Cardiac muscle cell (in vitro differentiated cells and primary cell): ENCODE measurements at regions not wholly inside any gene's neighbourhood (a gene's known extent, or its start where the extent isn't known, plus 50 kb on each side); places are given as distances from the start of the nearest gene placed in this dataset.

ENCODE experiments used
- DNase-seq, 2 donors: peaks; one replicate each; pipeline versions ENCODE4 v3.0.0 to v3.0.0-alpha.2; 2010 to 2017; ENCODE audit warnings: low read depth in 1 of 2, low spot score in 1 of 2
- H3K27ac ChIP-seq: fragments of 200-600 bp; sonication (generic); 2 replicates; pipeline ENCODE4 v1.5.1; 2016
- H3K27me3 ChIP-seq: fragments of 200-600 bp; sonication (generic); 2 replicates; pipeline ENCODE4 v1.6.0; 2016; ENCODE audit warnings: control low read depth
- H3K36me3 ChIP-seq: fragments of 200-600 bp; sonication (generic); 2 replicates; pipeline ENCODE4 v1.5.1; 2016; ENCODE audit warnings: control low read depth
- H3K4me1 ChIP-seq: fragments of 200-600 bp; sonication (generic); 2 replicates; pipeline ENCODE4 v1.8.1; 2017; ENCODE audit warnings: low read depth, mild to moderate bottlenecking, mixed run types
- H3K4me3 ChIP-seq: fragments of 200-600 bp; sonication (generic); 2 replicates; pipeline ENCODE4 v1.5.1; 2016; ENCODE audit warnings: mild to moderate bottlenecking
- H3K9me3 ChIP-seq: fragments of 200-600 bp; sonication (generic); 2 replicates; pipeline ENCODE4 v1.5.1; 2017; ENCODE audit warnings: low read depth, mild to moderate bottlenecking, control low read depth
- TF ChIP-seq, protein P1 (sequence below): IDR thresholded peaks from 2 replicates; pipeline ENCODE4 v1.5.1; 2012; ENCODE audit warnings: low read depth, mild to moderate bottlenecking, low read length

GRCh38 chr13:40288259-40288658 is 378.2 kb downstream of the FOXO1 start:
- Histone ChIP-seq H3K36me3 (no peaks in the 10 kb centered on the region), H3K4me3 (no peak overlapping the region), H3K4me1 (no peaks in the 10 kb centered on the region), H3K27ac (no peak overlapping the region), H3K9me3 (no peaks in the 10 kb centered on the region), H3K27me3 (no peaks in the 10 kb centered on the region)
- no peak for DNase-seq
- TF ChIP-seq, protein P1, sequence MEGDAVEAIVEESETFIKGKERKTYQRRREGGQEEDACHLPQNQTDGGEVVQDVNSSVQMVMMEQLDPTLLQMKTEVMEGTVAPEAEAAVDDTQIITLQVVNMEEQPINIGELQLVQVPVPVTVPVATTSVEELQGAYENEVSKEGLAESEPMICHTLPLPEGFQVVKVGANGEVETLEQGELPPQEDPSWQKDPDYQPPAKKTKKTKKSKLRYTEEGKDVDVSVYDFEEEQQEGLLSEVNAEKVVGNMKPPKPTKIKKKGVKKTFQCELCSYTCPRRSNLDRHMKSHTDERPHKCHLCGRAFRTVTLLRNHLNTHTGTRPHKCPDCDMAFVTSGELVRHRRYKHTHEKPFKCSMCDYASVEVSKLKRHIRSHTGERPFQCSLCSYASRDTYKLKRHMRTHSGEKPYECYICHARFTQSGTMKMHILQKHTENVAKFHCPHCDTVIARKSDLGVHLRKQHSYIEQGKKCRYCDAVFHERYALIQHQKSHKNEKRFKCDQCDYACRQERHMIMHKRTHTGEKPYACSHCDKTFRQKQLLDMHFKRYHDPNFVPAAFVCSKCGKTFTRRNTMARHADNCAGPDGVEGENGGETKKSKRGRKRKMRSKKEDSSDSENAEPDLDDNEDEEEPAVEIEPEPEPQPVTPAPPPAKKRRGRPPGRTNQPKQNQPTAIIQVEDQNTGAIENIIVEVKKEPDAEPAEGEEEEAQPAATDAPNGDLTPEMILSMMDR: no peak

GRCh38 chr13:40290758-40291157 is 375.7 kb downstream of the FOXO1 start:
- TF ChIP-seq, protein P1: no peak
- Histone ChIP-seq H3K4me1 (no peaks in the 10 kb centered on the region), H3K4me3 (no peak overlapping the region), H3K36me3 (no peaks in the 10 kb centered on the region), H3K9me3 (no peaks in the 10 kb centered on the region), H3K27ac (no peak overlapping the region), H3K27me3 (no peaks in the 10 kb centered on the region)
- DNase-seq: no peak

- Histone ChIP-seq H3K27ac (no peak overlapping the region), H3K4me1 (no peaks in the 10 kb centered on the region), H3K4me3 (no peak overlapping the region), H3K9me3 (no peaks in the 10 kb centered on the region), H3K36me3 (no peaks in the 10 kb centered on the region), H3K27me3 (no peaks in the 10 kb centered on the region)
- no peak for DNase-seq
- TF ChIP-seq, protein P1: no peak
These were observed 374.3 kb downstream of the FOXO1 start for GRCh38 chr13:40292108-40292507.

GRCh38 chr13:40292536-40292935 is 373.9 kb downstream of the FOXO1 start:
- H3K27ac ChIP-seq: no peak overlapping the region
- no peaks in the 10 kb centered on the region for H3K9me3 ChIP-seq
- H3K4me1 ChIP-seq: no peaks in the 10 kb centered on the region
- H3K36me3 ChIP-seq: no peaks in the 10 kb centered on the region
- TF ChIP-seq, protein P1: no peak
- H3K4me3 ChIP-seq: no peak overlapping the region
- no peaks in the 10 kb centered on the region for H3K27me3 ChIP-seq
- DNase-seq: no peak

DNA sequence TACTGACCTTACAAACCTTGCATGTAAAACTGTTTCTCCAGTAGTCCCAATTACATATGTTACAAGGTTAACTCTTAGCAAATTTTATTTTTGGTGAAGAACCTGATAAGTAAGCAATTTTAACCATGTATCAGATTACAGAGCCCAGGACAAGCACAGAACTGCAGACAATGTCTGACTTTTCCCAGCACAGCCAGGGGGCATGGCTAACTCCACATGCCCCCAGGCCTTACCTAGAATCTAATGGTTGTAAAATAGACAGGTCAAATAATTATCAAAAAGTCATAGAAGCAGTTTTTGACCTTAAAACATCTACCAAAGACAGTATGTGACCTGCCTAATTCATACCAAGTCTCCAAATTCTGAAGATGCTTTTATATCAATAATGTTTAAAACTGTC is 364.1 kb downstream of the FOXO1 start:
- Histone ChIP-seq H3K27me3 (no peaks in the 10 kb centered on the region), H3K9me3 (no peaks in the 10 kb centered on the region), H3K36me3 (no peaks in the 10 kb centered on the region), H3K4me1 (no peaks in the 10 kb centered on the region), H3K4me3 (no peak overlapping the region), H3K27ac (no peak overlapping the region)
- DNase-seq: no peak
- TF ChIP-seq, protein P1: no peak

DNA sequence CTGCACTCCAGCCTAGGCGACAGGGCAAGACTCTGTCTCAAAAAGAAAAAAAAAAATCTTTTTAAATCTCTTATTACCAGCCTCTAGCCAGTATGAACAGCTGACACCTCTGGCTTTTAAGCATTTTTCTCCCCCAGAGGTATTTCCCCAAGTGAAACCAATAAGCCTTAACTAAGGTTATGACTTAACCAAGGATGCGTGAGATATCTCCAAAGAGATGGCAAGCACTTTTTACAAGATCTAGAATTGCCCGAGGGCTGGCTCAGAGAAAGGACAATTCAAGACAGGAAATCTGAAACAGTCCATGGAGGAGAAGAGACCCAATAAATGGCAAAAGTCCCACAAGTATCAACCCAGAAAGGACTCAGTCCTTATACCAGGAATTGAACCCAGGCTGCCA is 362.1 kb downstream of the FOXO1 start:
- no peaks in the 10 kb centered on the region for H3K27me3 ChIP-seq
- TF ChIP-seq, protein P1: no peak

More for the DNA sequence above, 362.1 kb downstream of the FOXO1 start:
- no peaks in the 10 kb centered on the region for H3K36me3 ChIP-seq
- H3K9me3 ChIP-seq: no peaks in the 10 kb centered on the region
- DNase-seq: no peak
- no peak overlapping the region for H3K27ac ChIP-seq
- no peaks in the 10 kb centered on the region for H3K4me1 ChIP-seq
- no peak overlapping the region for H3K4me3 ChIP-seq
